Activated naive CD4-positive, alpha-beta T cell (primary cell): ENCODE measurements at regions not wholly inside any gene's neighbourhood (a gene's known extent, or its start where the extent isn't known, plus 50 kb on each side); places are given as distances from the start of the nearest gene placed in this dataset.
A peak's percentile ranks its signal among the peaks of the same experiment; 100 is the strongest.
"Not testable (repeated sequence)": the region's sequence is repeated elsewhere in the genome, so short reads cannot be mapped to it uniquely, and the experiment has no call there.

Experiments
- DNase-seq, 4 experiments: peaks; one replicate each; lab custom pipeline; 2025; lab: John Stamatoyannopoulos, UW

GRCh38 chrY:19644889-19645638, 99.5 kb downstream of the KDM5D start:
- DNase-seq = no peak

- no peak for DNase-seq
Measured at GRCh38 chrY:19637651-19638347, 106.7 kb downstream of the KDM5D start.

GRCh38 chrY:19628926-19629325, 115.6 kb downstream of the KDM5D start:
- no peak for DNase-seq

GRCh38 chrY:19622392-19622791, 122.1 kb downstream of the KDM5D start:
- DNase-seq = no peak

- no peak for DNase-seq
Measured at GRCh38 chrY:19621756-19622155, 122.8 kb downstream of the KDM5D start.

- no peak for DNase-seq
Measured at GRCh38 chrY:19601113-19601512, 143.4 kb downstream of the KDM5D start.

- DNase-seq = no peak
Measured at GRCh38 chrY:19600711-19601110, 143.8 kb downstream of the KDM5D start.

- DNase-seq = no peak
Measured at GRCh38 chrY:19590235-19590634, 154.3 kb downstream of the KDM5D start.

- no peak for DNase-seq
Measured at GRCh38 chrY:19589664-19590063, 154.9 kb downstream of the KDM5D start.

- DNase-seq = no peak
Measured at GRCh38 chrY:19587311-19587710, 157.2 kb downstream of the KDM5D start.

GRCh38 chrY:19580990-19581389, 163.5 kb downstream of the KDM5D start:
- DNase-seq = not testable (repeated sequence)

GRCh38 chrY:19578281-19578874, 166.1 kb downstream of the KDM5D start:
- no peak for DNase-seq

GRCh38 chrY:19577250-19577649, 167.3 kb downstream of the KDM5D start:
- no peak for DNase-seq

GRCh38 chrY:19574939-19575338, 169.6 kb downstream of the KDM5D start:
- DNase-seq = no peak

- no peak for DNase-seq
Measured at GRCh38 chrY:19573646-19574045, 170.9 kb downstream of the KDM5D start.

GRCh38 chrY:19570999-19571398, 173.5 kb downstream of the KDM5D start:
- no peak for DNase-seq

- no peak for DNase-seq
Measured at GRCh38 chrY:19567943-19568342, 176.6 kb downstream of the KDM5D start.

GRCh38 chrY:19567051-19567921, 177.2 kb downstream of the KDM5D start:
- peak in 2 of 4 experiments; percentile 47 to 59 for DNase-seq

GRCh38 chrY:19559161-19559560, 185.4 kb downstream of the KDM5D start:
- DNase-seq = no peak

- DNase-seq = no peak
Measured at GRCh38 chrY:19549671-19550466, 194.7 kb downstream of the KDM5D start.
